Ishikawa (cell line): ENCODE measurements at regions not wholly inside any gene's neighbourhood (a gene's known extent, or its start where the extent isn't known, plus 50 kb on each side); places are given as distances from the start of the nearest gene placed in this dataset.

Source experiments
- CEBPB ChIP-seq: IDR thresholded peaks from 2 replicates; pipeline ENCODE4 v1.6.1; 2012
- CREB1 ChIP-seq: IDR thresholded peaks from 2 replicates; pipeline ENCODE4 v1.6.1; 2012; ENCODE audit warnings: low read depth
- EGR1 ChIP-seq: IDR thresholded peaks from 2 replicates; pipeline ENCODE4 v1.6.1; 2012
- EP300 ChIP-seq: IDR thresholded peaks from 2 replicates; pipeline ENCODE4 v1.6.1; 2012; ENCODE audit warnings: borderline replicate concordance
- FOXM1 ChIP-seq: IDR thresholded peaks from 2 replicates; pipeline ENCODE4 v1.6.1; 2012; ENCODE audit warnings: low read depth, borderline replicate concordance
- NFIC ChIP-seq: IDR thresholded peaks from 2 replicates; pipeline ENCODE4 v1.6.1; 2012
- RAD21 ChIP-seq: IDR thresholded peaks from 2 replicates; pipeline ENCODE4 v1.6.1; 2012; ENCODE audit warnings: low read depth
- TAF1 ChIP-seq: IDR thresholded peaks from 2 replicates; pipeline ENCODE4 v1.6.1; 2012; ENCODE audit warnings: low read depth, mild to moderate bottlenecking
- TCF12 ChIP-seq: IDR thresholded peaks from 2 replicates; pipeline ENCODE4 v1.6.1; 2012; ENCODE audit warnings: low read depth
- TEAD4 ChIP-seq: IDR thresholded peaks from 2 replicates; pipeline ENCODE4 v1.6.1; 2012
- YY1 ChIP-seq: IDR thresholded peaks from 2 replicates; pipeline ENCODE4 v1.6.1; 2012; ENCODE audit warnings: low read depth
- ZBTB7A ChIP-seq: IDR thresholded peaks from 2 replicates; pipeline ENCODE4 v1.6.1; 2012; ENCODE audit warnings: low read depth
- TF ChIP-seq, protein P1 (sequence below): IDR thresholded peaks from 2 replicates; pipeline ENCODE4 v1.6.1; 2012
- TF ChIP-seq, protein P2 (sequence below): IDR thresholded peaks from 2 replicates; pipeline ENCODE4 v1.6.1; 2012
- TF ChIP-seq, protein P3 (sequence below): IDR thresholded peaks from 2 replicates; pipeline ENCODE4 v1.6.1; 2012; ENCODE audit warnings: low read depth, mild to moderate bottlenecking

DNA sequence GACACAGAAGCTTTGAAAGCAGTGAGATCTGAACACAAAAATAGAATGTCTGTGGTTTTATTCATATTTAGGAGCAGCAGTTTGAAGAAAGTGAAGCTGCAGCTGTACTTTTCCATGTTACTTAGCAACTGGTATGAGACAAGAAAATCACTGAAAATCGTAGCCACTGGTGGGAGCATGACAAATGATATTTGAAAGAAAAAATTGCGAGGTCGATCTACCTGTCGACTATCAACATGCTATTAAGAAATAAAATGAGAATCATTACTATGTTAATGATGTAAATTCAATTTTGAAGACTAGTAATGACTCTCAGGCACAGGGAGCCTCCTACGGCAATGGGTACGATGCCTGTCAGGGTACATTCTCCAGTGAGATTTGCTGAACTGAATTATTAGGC, 436.4 kb downstream of the SLITRK5 start:
- TF ChIP-seq EGR1 = no peak
- no peak for TF ChIP-seq TAF1
- TF ChIP-seq CEBPB = no peak
- no peak for TF ChIP-seq CREB1
- TF ChIP-seq, protein P1, sequence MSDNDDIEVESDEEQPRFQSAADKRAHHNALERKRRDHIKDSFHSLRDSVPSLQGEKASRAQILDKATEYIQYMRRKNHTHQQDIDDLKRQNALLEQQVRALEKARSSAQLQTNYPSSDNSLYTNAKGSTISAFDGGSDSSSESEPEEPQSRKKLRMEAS = no peak
- TF ChIP-seq, protein P2, sequence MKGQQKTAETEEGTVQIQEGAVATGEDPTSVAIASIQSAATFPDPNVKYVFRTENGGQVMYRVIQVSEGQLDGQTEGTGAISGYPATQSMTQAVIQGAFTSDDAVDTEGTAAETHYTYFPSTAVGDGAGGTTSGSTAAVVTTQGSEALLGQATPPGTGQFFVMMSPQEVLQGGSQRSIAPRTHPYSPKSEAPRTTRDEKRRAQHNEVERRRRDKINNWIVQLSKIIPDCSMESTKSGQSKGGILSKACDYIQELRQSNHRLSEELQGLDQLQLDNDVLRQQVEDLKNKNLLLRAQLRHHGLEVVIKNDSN = no peak
- no peak for TF ChIP-seq EP300
- TF ChIP-seq RAD21 = no peak
- TF ChIP-seq NFIC = no peak
- TF ChIP-seq YY1 = no peak
- no peak for TF ChIP-seq FOXM1
- TF ChIP-seq ZBTB7A = no peak
- no peak for TF ChIP-seq TCF12
- TF ChIP-seq, protein P3, sequence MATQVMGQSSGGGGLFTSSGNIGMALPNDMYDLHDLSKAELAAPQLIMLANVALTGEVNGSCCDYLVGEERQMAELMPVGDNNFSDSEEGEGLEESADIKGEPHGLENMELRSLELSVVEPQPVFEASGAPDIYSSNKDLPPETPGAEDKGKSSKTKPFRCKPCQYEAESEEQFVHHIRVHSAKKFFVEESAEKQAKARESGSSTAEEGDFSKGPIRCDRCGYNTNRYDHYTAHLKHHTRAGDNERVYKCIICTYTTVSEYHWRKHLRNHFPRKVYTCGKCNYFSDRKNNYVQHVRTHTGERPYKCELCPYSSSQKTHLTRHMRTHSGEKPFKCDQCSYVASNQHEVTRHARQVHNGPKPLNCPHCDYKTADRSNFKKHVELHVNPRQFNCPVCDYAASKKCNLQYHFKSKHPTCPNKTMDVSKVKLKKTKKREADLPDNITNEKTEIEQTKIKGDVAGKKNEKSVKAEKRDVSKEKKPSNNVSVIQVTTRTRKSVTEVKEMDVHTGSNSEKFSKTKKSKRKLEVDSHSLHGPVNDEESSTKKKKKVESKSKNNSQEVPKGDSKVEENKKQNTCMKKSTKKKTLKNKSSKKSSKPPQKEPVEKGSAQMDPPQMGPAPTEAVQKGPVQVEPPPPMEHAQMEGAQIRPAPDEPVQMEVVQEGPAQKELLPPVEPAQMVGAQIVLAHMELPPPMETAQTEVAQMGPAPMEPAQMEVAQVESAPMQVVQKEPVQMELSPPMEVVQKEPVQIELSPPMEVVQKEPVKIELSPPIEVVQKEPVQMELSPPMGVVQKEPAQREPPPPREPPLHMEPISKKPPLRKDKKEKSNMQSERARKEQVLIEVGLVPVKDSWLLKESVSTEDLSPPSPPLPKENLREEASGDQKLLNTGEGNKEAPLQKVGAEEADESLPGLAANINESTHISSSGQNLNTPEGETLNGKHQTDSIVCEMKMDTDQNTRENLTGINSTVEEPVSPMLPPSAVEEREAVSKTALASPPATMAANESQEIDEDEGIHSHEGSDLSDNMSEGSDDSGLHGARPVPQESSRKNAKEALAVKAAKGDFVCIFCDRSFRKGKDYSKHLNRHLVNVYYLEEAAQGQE = no peak
- no peak for TF ChIP-seq TEAD4

DNA sequence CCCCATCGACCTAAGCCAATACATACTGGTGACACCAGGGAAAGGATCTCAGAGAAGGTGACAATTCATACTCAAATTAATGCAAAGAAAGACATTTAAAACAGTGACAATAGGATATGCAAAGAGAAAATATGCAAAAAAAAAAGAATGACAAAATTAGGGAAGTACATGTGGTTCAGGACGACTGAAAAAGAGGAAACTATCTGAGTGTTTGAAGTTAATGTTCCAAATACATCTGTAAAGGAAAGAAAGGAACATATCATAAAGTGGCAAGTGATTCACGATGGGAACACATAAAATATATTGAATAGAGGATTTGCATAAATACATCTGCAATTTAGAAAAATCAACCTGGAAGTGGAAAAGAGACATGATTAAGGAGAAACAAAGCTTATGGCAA, 441.4 kb downstream of the SLITRK5 start:
- TF ChIP-seq, protein P1 = no peak
- no peak for TF ChIP-seq YY1
- no peak for TF ChIP-seq RAD21
- TF ChIP-seq, protein P3 = no peak
- no peak for TF ChIP-seq EGR1
- no peak for TF ChIP-seq TCF12
- no peak for TF ChIP-seq CREB1
- TF ChIP-seq, protein P2 = no peak
- no peak for TF ChIP-seq TEAD4
- no peak for TF ChIP-seq FOXM1
- no peak for TF ChIP-seq ZBTB7A
- TF ChIP-seq EP300 = no peak
- no peak for TF ChIP-seq CEBPB

DNA sequence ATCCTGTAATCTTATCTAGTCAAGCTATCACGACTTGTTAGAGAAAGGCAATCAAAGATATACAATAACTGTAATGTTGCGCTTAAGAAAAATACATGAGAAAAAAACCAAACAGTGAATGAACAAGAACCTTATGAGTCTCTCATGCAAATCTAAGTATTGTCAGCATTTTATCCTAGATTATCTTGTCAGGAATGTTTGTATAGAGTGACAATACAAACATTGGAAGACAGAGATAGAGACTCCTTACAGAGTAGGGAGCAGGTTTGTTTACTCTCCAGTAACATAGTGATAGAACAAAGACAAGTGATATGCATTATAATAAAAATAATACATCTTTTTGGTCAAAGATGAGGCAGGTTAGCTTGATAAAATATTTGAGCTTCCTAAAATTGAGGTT, 444.8 kb downstream of the SLITRK5 start:
- TF ChIP-seq EGR1 (no peak), EP300 (no peak), NFIC (no peak), FOXM1 (no peak), TEAD4 (no peak), CREB1 (no peak), YY1 (no peak), ZBTB7A (no peak), TCF12 (no peak), TAF1 (no peak), RAD21 (no peak), CEBPB (no peak)
- TF ChIP-seq, protein P2 = no peak
- TF ChIP-seq, protein P3 = no peak
- TF ChIP-seq, protein P1 = no peak

DNA sequence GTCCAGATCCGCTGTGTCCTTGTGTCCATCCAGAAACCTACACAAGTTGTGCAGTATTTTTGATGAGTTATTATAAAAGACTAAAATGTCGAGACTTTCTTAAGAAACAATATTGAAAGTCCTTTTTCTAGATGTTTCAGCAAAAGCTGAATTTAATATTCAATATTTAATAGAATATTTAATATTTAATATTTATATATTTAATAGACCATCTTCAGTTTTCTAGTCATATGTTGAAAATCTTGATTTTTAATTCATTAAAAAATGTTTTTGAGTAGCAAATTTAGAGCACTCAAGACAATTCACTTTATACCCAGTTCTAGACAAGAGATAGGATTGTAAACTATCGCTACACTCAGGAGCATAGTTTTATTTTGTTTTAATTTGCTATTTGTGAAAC, 447.8 kb downstream of the SLITRK5 start:
- no peak for TF ChIP-seq TEAD4
- TF ChIP-seq FOXM1 = no peak
- no peak for TF ChIP-seq TAF1
- no peak for TF ChIP-seq NFIC
- TF ChIP-seq CEBPB = no peak
- TF ChIP-seq, protein P2 = no peak
- TF ChIP-seq EGR1 = no peak
